ENCODE measurements at regions not wholly inside any gene's neighbourhood (a gene's known extent, or its start where the extent isn't known, plus 50 kb on each side); places are given as distances from the start of the nearest gene placed in this dataset.

DNA sequence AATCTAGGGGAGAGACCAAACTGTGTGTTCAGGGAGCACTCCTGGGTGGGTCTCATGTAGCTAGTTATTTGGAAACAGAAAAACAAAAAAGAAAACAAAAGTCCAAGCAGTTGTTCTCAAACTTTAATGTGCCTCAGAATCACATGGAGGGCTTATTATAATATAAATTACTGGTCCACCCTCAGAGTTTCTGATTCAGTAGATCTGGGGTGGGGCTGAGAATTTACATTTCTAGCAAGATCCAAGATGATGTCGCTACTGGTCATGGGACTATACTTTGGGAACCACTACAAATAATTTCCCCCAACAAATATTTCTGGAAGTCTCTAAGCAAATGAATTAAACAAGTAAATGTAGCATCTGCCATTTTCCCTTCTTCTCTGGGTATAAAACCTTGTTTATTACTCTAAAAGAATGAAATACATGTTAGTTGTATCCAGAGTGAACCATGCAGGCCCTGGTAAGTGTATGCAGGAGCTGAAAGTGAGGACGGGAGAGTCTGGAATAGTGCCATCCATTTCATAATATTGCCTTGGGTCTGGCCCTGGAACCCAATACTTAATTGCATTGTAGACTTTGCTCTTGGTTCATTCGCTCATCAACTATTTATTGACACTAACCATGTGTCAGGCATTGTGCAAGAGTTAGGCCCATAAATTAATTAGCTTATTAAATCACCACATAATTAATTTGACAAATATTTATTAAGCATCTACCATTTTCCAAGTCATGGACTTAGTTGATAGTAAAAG, 490.8 kb downstream of the EPM2A start:
- DNase-seq (ENCODE audit: low spot score), result no peak

DNA sequence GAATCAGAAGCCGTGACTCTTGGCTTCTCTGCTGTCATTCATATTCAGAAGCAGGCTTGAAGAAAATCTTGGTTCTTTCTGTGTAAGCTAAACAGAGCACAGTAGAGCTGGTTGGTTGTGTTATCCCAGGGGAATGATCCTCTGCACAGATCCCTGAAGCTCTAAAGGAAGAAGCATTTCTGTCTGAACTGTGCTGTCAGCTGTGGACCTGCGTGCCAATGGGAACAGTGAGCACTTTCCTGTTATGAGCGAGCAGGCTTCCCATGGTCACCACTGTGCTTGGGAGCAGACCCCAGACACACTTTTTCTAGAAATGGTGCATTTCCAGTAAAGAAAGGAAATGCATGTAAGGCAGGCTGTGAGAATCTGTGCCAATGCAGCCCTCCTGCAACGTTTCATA, 490.2 kb downstream of the EPM2A start:
- no peak for DNase-seq (ENCODE audit: low spot score)

DNA sequence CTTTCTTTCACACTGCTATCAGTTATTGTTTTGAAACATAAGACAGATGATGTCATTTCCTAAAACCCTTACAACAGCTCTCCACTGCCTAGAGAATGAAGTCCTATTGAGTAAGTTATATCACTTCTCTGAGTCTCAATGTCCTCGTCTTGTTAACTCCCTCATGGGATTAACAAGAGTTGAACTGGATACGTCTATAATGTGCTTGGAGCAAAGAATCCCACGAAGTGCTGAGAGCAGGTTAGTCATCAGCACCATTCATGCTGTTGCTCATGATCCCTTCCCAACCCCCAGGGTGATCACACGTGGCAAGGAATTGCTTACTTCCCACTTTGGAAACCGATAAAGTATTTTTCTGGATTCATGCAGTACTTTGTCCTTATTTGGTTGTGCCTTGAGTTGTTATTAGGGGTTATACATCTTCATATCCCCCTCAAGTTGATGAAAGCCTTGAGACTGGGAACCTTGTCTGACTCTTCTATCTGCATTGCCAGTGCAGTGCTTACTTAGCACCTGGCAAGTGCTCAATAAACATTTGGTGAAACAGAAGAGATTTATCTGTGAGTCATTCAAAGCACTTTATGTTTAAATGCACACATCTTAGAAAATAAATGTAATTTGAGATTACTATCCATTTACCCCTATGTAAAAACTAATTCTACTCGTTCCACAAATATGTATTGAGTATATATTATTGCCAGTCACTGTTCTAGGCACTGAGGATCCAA, 487.5 kb downstream of the EPM2A start:
- no peak for DNase-seq (ENCODE audit: low spot score)

DNA sequence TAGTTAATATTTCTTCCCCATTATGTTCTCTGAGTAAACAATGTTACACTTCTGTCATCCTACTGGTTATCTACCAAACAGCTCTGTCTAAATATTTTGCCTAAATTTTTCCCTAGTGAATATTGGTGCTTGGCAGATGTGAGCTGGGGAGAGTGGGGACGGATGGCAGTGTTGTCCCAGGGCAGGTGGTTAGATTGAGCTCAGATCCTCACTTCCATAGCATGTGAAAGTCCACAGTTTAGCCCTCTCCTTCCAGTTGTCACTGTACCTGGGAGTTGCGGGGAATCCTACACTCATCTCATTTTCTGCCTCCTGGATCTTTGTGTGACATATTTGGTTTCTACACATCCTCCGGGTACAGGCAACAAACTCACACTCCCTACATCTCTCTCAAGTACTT, 484.9 kb downstream of the EPM2A start:
- no peak for DNase-seq (ENCODE audit: low spot score)

DNA sequence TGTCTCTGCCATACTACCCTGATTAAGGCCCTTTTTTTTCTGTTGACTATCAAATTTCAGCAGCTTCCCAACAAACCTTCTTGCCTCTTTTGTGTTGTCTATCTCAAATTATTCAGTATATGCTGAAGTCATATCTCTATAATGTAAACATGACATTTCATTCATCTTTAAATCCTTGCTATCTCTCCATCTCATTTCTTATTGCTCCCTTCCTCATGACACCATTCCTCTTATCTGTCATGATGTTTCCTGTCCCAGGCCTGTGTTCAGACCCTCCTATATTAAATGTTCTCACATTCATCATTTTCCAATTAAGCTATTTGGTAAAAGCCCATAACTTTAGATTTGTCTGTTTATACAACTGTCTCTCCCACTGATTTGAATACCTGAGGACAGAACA, 482.6 kb downstream of the EPM2A start:
- no peak for DNase-seq (ENCODE audit: low spot score)

DNA sequence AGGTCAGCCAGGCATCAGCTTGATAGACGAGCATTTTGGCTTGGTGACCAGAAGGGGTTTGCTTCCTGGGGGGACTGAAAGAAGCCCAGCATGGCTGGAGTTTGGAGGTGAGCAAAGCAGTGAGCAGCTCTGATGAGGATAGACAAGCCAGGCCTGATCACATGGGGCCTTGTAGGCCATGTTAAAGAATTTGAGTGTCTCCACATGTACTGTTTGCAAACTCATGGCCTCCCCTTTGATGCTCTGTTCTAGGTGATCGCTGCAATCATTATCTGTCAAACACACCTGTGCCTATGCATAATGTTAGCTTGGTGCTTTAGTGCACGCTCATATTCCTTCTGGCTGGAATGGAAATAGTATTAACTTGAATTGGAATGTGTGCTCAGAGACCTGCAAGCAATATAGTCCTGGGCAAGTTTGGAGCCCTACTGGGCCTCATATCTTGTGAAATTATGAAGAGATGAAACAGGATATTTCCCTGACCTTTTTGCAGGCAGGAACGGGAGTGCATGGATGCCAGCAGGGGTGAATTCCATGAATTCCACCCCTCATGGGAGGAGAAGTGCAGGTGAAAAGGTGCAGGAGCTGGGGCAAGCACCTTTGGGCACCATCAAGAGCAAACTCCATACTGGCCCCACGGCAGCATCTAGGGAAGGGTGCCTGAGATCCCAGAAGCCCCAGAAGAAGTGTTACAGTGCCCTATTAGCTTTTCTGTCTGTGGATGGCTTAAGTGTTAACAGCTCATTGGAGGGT, 480.5 kb downstream of the EPM2A start:
- no peak for DNase-seq (ENCODE audit: low spot score)

DNA sequence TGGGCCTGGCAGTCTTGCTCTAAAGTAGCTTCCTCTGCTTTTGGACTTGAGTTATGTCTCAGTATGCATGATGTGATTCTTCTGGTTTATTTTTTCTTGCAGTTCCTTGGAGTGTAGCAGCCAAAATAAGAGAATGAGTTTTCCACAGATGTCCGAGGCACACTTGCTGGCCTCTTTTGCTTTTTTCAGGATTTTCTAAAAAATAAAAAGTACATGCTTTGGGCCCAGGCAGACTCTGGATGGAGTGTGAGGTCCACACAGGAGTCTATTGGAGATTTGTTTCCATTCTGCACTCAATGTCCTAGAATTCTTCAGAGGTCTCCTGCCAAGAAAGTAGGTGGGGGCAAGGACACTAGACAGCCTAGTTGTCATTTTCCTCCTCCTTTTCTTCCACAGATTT, 477.6 kb downstream of the EPM2A start:
- DNase-seq (ENCODE audit: low spot score), result no peak

DNA sequence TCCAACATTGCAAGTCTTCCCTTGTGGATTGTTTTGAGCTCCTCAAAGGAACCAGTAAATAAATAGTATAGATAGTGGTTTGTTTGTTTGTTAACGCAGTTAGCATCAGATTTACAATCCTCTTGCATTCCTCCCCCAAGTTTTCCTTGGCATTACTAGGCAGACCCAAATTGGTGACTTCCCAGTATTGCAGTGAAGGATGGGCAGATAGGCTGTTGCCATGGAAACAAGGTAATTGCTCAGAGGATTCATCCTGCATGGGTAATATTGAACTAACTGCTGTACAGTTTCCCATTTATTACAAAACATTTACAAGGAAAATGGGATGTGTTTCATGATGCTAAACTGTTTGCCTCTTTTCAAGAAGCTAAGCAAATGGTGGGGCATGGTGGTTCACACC, 477.2 kb downstream of the EPM2A start:
- no peak for DNase-seq (ENCODE audit: low spot score)

DNA sequence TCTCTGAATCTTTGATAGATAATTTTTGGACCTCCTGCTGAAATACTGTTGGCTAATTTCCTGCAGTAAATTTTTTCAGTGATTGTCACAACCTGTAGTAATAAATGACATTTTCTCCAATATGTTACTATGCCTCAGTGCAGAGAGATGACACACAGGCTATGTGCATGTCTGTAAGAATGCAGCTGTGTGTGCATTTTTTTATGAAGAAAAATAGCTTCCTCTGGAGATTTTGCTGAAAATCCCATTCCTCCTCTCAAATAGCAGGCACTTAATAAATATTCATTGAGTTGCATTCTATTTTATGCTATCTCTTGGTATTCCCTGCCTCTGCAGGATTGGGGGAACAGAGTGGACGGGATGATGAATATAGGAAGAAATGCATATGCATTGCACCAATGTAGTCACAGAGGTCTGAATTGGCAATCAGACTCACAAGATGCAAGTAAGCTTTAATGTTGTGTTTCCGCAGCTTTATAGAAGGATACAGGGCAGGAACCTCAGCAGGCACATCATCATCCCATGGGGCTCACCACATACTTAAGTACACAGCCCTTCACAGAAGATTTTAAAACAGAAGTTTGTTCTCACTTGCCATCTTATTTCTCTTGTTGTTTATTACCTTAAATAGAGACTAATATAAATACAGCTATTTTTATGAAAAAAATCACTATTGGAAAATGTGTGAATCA, 474.7 kb downstream of the EPM2A start:
- no peak for DNase-seq (ENCODE audit: low spot score)

DNA sequence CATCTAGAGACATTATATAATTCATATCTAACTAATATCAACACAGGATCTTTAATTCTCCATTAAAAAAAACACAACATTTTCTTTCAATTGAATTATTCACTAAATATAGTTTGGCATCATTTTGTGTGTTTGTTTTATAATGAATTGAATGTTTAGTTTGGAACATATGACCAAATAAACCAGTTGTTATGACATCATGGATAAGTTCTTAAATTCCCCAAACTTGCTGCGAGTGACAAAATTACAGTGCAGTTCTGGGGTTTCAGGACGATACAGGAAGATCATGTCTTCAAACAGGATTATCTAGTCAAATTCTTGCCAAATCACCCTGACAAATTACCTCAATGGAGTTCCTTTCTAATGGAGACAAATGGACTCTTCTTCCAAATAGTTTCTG, 473.6 kb downstream of the EPM2A start:
- DNase-seq (ENCODE audit: low spot score), result no peak

DNA sequence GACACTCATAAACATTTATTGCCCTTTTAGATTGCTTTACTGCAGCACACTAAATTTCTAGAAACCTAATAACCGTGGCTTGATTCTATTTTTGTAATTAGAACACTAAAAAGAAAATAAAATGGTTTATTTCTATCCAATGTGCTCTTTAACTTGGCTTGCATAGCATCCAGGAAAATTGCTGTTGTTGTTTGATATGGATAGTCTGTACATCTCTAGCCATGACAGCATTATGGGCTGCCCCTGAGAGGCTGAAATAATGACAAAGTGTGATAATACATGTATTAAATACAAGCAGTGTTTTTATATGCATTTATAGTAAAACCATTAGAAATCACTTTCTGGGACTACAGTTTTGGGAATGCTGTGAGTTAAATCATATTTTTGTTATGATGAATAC, 472.5 kb downstream of the EPM2A start:
- no peak for DNase-seq (ENCODE audit: low spot score)

DNA sequence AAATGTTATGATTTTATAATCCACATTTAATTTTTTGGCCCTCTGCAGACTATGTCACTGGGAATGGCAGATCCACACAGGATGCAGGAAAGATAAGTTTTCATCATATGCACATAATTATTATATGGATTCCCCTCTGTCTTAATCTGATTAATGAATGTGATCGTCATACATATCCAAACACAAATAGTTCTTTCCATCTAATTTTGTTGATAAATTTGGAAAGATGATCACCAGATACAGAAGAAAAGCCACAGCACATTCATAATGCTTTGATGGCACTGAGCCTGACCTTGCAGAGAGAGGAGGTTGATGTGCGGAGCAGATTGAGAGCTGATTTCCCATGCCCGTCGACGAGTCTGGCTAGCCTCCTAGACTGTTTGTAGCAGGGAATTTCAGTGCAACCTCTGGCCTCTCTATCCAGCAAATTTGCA, 471.5 kb downstream of the EPM2A start:
- DNase-seq (ENCODE audit: low spot score), result no peak

DNA sequence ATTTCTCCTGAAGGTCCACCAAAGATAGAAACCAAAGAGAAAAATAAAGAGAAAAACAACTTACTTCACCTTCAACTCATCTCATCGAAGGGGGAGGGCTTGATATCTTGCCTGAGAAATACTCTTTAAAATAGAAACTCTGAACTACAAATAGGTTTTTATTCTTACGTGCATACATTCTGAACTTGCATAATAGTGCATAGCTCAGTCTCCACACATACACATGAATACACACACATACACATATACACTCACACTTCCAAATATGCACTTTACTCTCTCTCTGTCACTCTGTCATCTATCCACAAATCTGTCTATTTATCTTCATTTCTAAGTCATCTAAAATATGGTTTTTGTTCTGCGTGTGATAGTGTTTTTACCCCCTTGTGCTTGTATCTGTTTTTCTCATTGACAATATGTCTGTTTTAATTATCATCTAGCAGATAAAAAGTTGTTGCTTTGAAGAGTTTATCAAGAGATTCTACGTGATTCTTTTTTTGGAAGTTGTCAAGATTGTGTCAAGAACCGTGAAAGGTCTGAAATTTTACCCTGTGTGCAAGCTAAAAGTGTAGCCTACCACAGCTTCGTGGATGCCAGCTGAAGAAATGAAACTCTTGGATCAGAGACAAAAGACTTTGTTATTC, 468.8 kb downstream of the EPM2A start:
- no peak for DNase-seq (ENCODE audit: low spot score)

DNA sequence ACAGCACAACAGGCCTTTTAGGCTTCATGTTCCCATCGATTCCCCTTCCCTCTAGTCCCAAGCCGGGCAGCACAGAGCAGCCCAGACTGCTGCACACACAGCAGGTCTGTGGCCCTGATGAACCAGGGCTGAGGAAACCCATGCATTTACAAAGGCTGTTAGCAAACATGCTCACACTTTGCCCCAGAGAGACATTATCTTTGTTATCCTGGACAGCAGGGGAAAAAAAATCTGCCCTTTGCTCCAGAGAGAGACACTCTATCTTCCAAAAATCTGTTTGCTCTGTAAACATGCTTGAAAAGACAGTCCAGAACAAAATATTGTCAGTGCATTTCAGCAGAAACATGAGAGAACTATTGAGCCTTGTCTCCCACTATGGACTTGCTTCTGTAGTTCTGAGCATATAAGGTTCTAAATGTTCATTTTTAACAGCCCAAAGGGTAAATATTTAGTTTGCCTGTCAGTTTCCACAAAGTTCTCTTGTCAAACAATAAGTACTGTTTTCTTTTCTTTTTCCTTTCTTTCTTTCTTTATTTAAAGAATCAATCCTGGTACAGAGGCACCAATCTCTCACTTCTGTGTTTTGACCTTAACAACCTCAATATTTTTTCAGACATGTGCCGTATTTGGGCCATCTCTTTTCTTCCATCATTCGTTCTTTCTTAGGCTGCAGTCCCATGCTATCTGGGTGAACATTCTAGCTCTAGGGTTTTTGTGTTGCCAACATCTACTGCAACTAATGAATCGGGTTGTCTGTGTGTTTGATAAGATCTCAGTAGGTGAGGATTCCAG, 468.0 kb downstream of the EPM2A start:
- DNase-seq (ENCODE audit: low spot score), result no peak

DNA sequence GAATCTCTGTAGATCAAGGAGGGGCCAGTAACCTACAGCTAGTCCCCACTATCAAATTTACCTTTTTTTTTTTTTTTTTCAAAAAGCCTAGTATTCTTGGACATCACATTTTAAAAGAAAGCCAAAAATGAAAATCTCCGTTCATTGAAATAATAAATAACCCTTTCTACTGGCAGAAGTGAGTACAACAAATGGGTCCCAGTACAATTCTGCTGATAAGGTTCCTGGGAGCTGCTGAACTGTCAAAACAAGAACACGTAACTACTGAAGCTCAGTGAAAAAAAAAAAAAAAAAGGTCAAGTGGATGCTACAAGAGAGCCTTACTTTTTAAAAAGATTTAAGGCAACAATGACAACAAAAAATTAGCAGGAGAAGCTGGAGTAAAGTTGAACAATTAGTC, 464.9 kb downstream of the EPM2A start:
- no peak for DNase-seq (ENCODE audit: low spot score)

DNA sequence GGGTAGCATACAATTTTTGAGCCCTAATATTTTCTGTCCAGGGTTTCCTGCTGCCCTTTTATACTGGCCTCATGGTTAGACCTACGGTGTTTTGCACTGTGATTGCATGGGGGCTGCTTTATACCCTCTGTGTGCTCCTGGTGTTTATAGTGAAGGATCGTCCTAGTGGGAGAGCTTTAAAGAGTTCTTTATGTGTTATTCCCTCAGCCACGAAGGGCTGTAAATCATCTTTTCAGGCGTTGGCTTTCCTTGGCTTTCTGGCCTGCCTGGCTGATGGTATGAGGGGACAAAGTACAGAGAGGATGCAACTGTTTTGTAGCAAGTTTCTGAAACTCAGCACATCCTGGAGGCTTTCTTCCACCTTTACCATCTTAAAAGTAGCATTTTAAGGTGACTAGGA, 464.3 kb downstream of the EPM2A start:
- DNase-seq (ENCODE audit: low spot score), result no peak

DNA sequence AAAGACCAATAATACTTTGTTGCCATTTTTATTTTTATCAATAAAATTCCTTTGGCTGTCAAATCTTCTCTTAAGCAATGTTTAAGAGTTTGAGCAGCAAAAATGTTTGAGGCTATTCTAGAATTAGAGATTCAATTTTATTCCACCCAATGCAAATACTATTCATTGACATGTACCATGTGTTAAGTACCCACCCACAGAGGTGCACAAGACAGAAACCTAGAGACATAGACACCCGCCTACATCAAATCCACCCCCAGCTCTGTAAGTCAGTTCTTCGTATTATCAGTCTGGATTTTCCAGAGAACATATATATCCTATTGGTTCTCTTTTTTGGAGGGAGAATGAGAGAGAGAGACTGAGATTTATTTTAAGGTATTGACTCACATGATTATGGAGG, 463.7 kb downstream of the EPM2A start:
- no peak for DNase-seq (ENCODE audit: low spot score)

DNA sequence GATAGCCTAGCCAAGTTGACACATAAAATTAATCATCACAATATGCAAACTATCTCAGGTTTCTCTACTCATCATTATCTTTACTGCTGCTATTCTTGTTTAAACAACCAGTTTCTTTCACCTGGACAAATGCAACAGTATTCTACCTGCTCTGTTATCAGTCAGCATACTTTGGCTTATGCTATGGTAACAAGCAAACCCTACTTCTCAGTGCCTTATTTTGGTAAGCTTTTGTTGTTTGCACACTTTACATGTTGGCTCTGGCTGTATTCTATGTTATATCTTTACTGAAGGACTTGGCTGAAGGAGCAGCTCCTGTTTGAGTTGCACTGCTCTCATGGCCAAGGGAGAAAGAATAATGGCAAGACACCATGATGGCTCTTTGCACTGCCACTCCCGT, 463.1 kb downstream of the EPM2A start:
- no peak for DNase-seq (ENCODE audit: low spot score)

DNA sequence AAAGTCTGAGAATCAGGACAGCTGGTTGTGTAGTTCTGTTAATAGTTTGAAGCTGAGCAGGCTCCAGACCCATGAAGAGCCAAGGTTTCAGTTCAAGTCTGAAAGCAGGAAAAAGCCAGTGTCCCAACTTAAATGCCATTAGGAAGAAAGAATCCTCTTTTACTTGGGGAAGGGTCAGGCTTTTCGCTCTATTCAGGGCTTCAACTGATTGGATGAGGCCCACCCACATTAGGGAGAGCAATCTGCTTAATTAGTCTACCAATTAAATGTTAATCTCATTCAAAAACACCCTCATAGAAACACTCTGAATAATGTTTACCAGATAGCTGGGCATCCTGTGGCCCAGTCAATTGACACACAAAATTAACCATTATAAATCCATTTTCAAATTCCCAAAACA, 462.2 kb downstream of the EPM2A start:
- no peak for DNase-seq (ENCODE audit: low spot score)

DNA sequence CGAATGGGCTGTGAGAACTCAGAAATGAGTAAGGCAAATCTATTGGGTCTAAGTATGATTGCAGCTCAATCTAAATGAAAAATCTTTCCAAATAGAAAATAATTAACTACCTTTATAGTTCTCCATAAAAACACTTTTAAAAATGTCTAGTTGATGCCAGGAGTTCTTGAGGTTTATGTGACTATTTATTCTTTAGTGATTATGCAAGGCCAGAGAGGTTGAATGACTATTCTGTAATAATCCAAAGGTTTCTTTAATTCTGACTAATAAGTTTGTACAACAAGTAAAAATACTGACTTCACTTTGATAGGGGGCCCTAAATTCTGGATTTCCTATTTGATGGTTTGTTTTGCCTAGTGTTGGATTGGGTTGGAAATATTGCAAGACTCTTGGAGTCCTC, 461.2 kb downstream of the EPM2A start:
- DNase-seq (ENCODE audit: low spot score), result no peak

DNA sequence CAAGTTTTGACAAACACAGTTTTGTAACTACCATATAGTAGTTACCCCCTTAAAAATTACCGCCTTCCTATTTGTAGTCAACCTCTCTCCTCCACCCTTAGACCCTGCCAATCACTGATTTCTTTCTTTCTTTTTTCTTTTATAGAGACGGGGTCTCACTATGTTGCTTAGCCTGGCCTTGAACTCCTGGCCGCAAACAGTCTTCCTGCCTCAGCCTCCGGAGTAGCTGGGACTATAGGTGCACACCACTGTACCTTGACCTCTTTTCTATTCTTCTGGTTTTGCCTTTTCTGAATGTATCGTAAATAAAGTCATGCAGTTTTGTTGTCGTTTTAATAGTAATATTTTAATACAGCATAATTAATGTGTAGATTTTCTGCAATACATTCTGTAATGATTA, 460.3 kb downstream of the EPM2A start:
- no peak for DNase-seq (ENCODE audit: low spot score)
